HepG2 (cell line): ENCODE measurements at regions not wholly inside any gene's neighbourhood (a gene's known extent, or its start where the extent isn't known, plus 50 kb on each side); places are given as distances from the start of the nearest gene placed in this dataset.

ENCODE experiments used
- USF2 ChIP-seq, 2 experiments: sonication (generic) in 1 of 2; formaldehyde crosslinking in 1 of 2; IDR thresholded peaks; 2 replicates each; pipeline versions ENCODE4 v1.5.1 to v1.6.1; 2011 to 2020; ENCODE audit warnings: borderline replicate concordance in 1 of 2, low read depth in 1 of 2, low read length in 1 of 2, mild to moderate bottlenecking in 1 of 2, missing genetic modification reagents in 1 of 2, moderate library complexity in 1 of 2
- TF ChIP-seq, protein P1 (sequence below): sonication (generic); formaldehyde crosslinking; IDR thresholded peaks from 2 replicates; pipeline ENCODE4 v1.4.0; 2020; ENCODE audit warnings: mild to moderate bottlenecking, missing genetic modification reagents

DNA sequence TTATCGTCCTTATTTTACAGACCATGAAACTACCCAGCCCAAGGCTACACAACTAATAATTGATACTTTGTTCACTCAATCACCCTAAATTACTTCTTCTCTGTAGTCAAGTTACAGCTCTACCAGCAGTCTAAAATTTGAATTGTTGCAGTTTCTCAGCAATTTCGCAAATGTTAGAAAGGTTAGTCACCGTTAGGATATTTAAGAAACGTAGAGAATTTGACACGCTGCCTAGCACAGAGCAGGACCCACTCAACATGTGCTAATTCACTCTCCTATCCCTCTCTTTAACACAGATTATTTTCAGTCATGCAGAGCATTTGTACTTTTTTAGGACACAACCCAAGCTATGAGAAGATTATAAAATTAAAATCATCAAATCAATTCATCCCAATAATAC, 771.1 kb upstream of the LUZP2 start:
- no peak for TF ChIP-seq USF2 (IDR thresholded peaks at IDR 0.05; ENCODE audit: low read depth, low read length)
- TF ChIP-seq USF2 (CRISPR knock-in tag; IDR thresholded peaks at IDR 0.05; ENCODE audit: borderline replicate concordance), result no peak
- TF ChIP-seq, protein P1, sequence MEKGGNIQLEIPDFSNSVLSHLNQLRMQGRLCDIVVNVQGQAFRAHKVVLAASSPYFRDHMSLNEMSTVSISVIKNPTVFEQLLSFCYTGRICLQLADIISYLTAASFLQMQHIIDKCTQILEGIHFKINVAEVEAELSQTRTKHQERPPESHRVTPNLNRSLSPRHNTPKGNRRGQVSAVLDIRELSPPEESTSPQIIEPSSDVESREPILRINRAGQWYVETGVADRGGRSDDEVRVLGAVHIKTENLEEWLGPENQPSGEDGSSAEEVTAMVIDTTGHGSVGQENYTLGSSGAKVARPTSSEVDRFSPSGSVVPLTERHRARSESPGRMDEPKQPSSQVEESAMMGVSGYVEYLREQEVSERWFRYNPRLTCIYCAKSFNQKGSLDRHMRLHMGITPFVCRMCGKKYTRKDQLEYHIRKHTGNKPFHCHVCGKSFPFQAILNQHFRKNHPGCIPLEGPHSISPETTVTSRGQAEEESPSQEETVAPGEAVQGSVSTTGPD, result no peak
